H1 (cell line): ENCODE measurements at regions not wholly inside any gene's neighbourhood (a gene's known extent, or its start where the extent isn't known, plus 50 kb on each side); places are given as distances from the start of the nearest gene placed in this dataset.

Source experiments
- CTCF ChIA-PET: fragments of 300-600 bp; sonication (Branson Sonifier 250); formaldehyde crosslinking; loops from one replicate; lab custom pipeline; 2021; ENCODE audit not compliant: partially characterized antibody; lab: Charles Lee
- POLR2A ChIA-PET: fragments of 300-600 bp; sonication (Branson Sonifier 250); formaldehyde crosslinking; loops from one replicate; lab custom pipeline; 2021; ENCODE audit warnings: inconsistent platforms; ENCODE audit not compliant: partially characterized antibody; lab: Charles Lee
- DNase-seq, 2 experiments: peaks; one replicate each; pipeline versions ENCODE4 v3.0.0 to v3.0.0-alpha.2; 2010 to 2022; ENCODE audit warnings: low spot score in 2 of 2, low read depth in 1 of 2, mixed read lengths in 1 of 2
- FAIRE-seq: peaks from 2 replicates; lab custom pipeline; 2011; peaks lifted over from hg19 to GRCh38; lab: Jason Lieb, UNC
- H2AFZ ChIP-seq: 2 replicates; pipeline ENCODE4 v1.8.1; 2012; ENCODE audit warnings: low read length, inconsistent platforms
- H2AK5ac ChIP-seq: 2 replicates; pipeline ENCODE4 v1.6.1; 2013; ENCODE audit warnings: low read depth, low read length
- H2BK120ac ChIP-seq: replicated peaks from 2 replicates; pipeline ENCODE3; 2013; ENCODE audit warnings: low read depth, low read length, inconsistent platforms
- H2BK12ac ChIP-seq: 2 replicates; pipeline ENCODE4 v1.6.1; 2013; ENCODE audit warnings: low read depth, low read length
- H2BK15ac ChIP-seq: 2 replicates; pipeline ENCODE4 v1.6.1; 2013; ENCODE audit warnings: low read length
- H2BK20ac ChIP-seq: 2 replicates; pipeline ENCODE4 v1.6.1; 2013; ENCODE audit warnings: low read length
- H2BK5ac ChIP-seq: 2 replicates; pipeline ENCODE4 v1.6.1; 2013; ENCODE audit warnings: low read depth, low read length
- H3K14ac ChIP-seq: 2 replicates; pipeline ENCODE4 v1.6.1; 2013; ENCODE audit warnings: inconsistent platforms; ENCODE audit not compliant: insufficient read length
- H3K18ac ChIP-seq: 2 replicates; pipeline ENCODE4 v1.6.1; 2013; ENCODE audit warnings: low read length; ENCODE audit errors: extremely low read depth
- H3K23ac ChIP-seq: 2 replicates; pipeline ENCODE4 v1.6.1; 2013; ENCODE audit warnings: inconsistent platforms; ENCODE audit not compliant: insufficient read length
- H3K23me2 ChIP-seq: 2 replicates; pipeline ENCODE4 v1.6.1; 2013; ENCODE audit warnings: low read depth, low read length
- H3K27ac ChIP-seq: 2 replicates; pipeline ENCODE4 v1.6.1; 2011; ENCODE audit warnings: low read depth, low read length, inconsistent platforms
- H3K27me3 ChIP-seq, 4 experiments: replicated peaks in 1 of 4; 1 replicate in 1 of 4; 2 replicates in 3 of 4; pipeline versions ENCODE4 v1.6.1 to v1.8.1; 2011 to 2013; ENCODE audit warnings: low read length in 3 of 4, mild to moderate bottlenecking in 3 of 4, inconsistent platforms in 2 of 4, mixed read lengths in 2 of 4, moderate library complexity in 1 of 4; ENCODE audit not compliant: control insufficient read depth in 3 of 4, insufficient read depth in 3 of 4; ENCODE audit errors: extremely low read depth in 1 of 4
- H3K36me3 ChIP-seq, 4 experiments: 2 replicates each; pipeline versions ENCODE4 v1.6.1 to v1.8.1; 2011 to 2013; ENCODE audit warnings: mild to moderate bottlenecking in 4 of 4, low read length in 3 of 4, moderate library complexity in 2 of 4, control low read depth in 1 of 4, inconsistent platforms in 1 of 4; ENCODE audit not compliant: insufficient read depth in 4 of 4, control insufficient read depth in 2 of 4
- H3K4ac ChIP-seq: replicated peaks from 2 replicates; pipeline ENCODE3; 2013; ENCODE audit warnings: low read length, low read depth, mixed read lengths, inconsistent platforms; ENCODE audit not compliant: insufficient read length
- H3K4me1 ChIP-seq, 4 experiments: replicated peaks in 1 of 4; 1 replicate in 1 of 4; 2 replicates in 3 of 4; pipeline versions ENCODE4 v1.6.1 to v1.8.1; 2011 to 2013; ENCODE audit warnings: low read length in 3 of 4, inconsistent platforms in 2 of 4, mixed read lengths in 1 of 4; ENCODE audit not compliant: insufficient read depth in 4 of 4, control insufficient read depth in 3 of 4
- H3K4me2 ChIP-seq, 2 experiments: 2 replicates each; pipeline versions ENCODE4 v1.6.1 to v1.8.1; 2011 to 2013; ENCODE audit warnings: low read depth in 2 of 2, low read length in 2 of 2, control low read depth in 1 of 2, inconsistent platforms in 1 of 2, mild to moderate bottlenecking in 1 of 2; ENCODE audit not compliant: insufficient read depth in 1 of 2
- H3K4me3 ChIP-seq, 4 experiments: fragments of 200-600, 300-600 bp in 1 of 4; sonication (generic), shearing (Covaris generic), sonication (Bioruptor Twin) in 1 of 4; 2 replicates each; pipeline versions ENCODE4 v1.5.1 to v1.8.1; 2011 to 2016; ENCODE audit warnings: low read length in 4 of 4, low read depth in 3 of 4, control low read depth in 2 of 4, inconsistent platforms in 2 of 4, mild to moderate bottlenecking in 2 of 4, mixed read lengths in 1 of 4, moderate library complexity in 1 of 4; ENCODE audit not compliant: insufficient read depth in 2 of 4; ENCODE audit errors: extremely low read depth in 1 of 4
- H3K56ac ChIP-seq: replicated peaks from 2 replicates; pipeline ENCODE3; 2013; ENCODE audit warnings: low read depth, mild to moderate bottlenecking, mixed read lengths, low read length, inconsistent platforms; ENCODE audit not compliant: insufficient read length
- H3K79me1 ChIP-seq: 2 replicates; pipeline ENCODE4 v1.6.1; 2013; ENCODE audit warnings: low read depth, low read length, control low read depth
- H3K79me2 ChIP-seq, 2 experiments: 2 replicates each; pipeline versions ENCODE4 v1.6.1 to v1.8.1; 2012 to 2013; ENCODE audit warnings: low read length in 2 of 2, mild to moderate bottlenecking in 2 of 2, inconsistent platforms in 1 of 2; ENCODE audit not compliant: insufficient read depth in 2 of 2, control insufficient read depth in 1 of 2
- H3K9ac ChIP-seq, 4 experiments: replicated peaks in 1 of 4; 1 replicate in 1 of 4; 2 replicates in 3 of 4; pipeline versions ENCODE4 v1.6.1 to v1.8.1; 2011 to 2013; ENCODE audit warnings: low read depth in 3 of 4, low read length in 3 of 4, control low read depth in 2 of 4, mild to moderate bottlenecking in 2 of 4, moderate library complexity in 2 of 4, inconsistent platforms in 1 of 4; ENCODE audit errors: extremely low read depth in 1 of 4
- H3K9me3 ChIP-seq, 2 experiments: 2 replicates each; pipeline versions ENCODE4 v1.6.1 to v1.8.1; 2012 to 2013; ENCODE audit warnings: mild to moderate bottlenecking in 2 of 2, moderate library complexity in 2 of 2, control low read depth in 1 of 2, inconsistent platforms in 1 of 2, low read depth in 1 of 2, low read length in 1 of 2, mixed read lengths in 1 of 2; ENCODE audit not compliant: insufficient read depth in 2 of 2
- H4K20me1 ChIP-seq, 2 experiments: replicated peaks in 1 of 2; 2 replicates each; pipeline versions ENCODE3 to v1.8.1; 2011 to 2013; ENCODE audit warnings: inconsistent platforms in 2 of 2, low read length in 2 of 2, mild to moderate bottlenecking in 1 of 2; ENCODE audit not compliant: insufficient read depth in 2 of 2, control insufficient read depth in 1 of 2
- H4K5ac ChIP-seq: 2 replicates; pipeline ENCODE4 v1.6.1; 2013; ENCODE audit warnings: low read length, low read depth, mixed read lengths, inconsistent platforms; ENCODE audit not compliant: insufficient read length
- H4K8ac ChIP-seq: 2 replicates; pipeline ENCODE4 v1.8.0; 2013; ENCODE audit warnings: mild to moderate bottlenecking, moderate library complexity, low read length, inconsistent platforms; ENCODE audit not compliant: insufficient read depth; ENCODE audit errors: extremely low read depth
- H4K91ac ChIP-seq: replicated peaks from 2 replicates; pipeline ENCODE3; 2013; ENCODE audit warnings: low read length, mixed read lengths, inconsistent platforms; ENCODE audit not compliant: insufficient read length
- CEBPB ChIP-seq: IDR thresholded peaks from 2 replicates; pipeline ENCODE4 v1.6.1; 2012; ENCODE audit warnings: low read depth, low read length
- CHD2 ChIP-seq: IDR thresholded peaks from 2 replicates; pipeline ENCODE4 v1.6.1; 2012; ENCODE audit warnings: low read length, improper control_type of control experiment
- WGBS, 2 experiments: shearing (Covaris generic) in 1 of 2; methylation state at CpG; one replicate each; pipeline versions ENCODE4 v1.1.6 to v1.1.7; 2013 to 2015; ENCODE audit warnings: low lambda C conversion rate in 2 of 2, mixed read lengths in 2 of 2, inconsistent platforms in 1 of 2, low coverage in 1 of 2, missing lambda C conversion rate in 1 of 2; ENCODE audit not compliant: insufficient replicate concordance in 2 of 2, insufficient coverage in 1 of 2, insufficient read length in 1 of 2; ENCODE audit errors: extremely low coverage in 1 of 2, missing lambda C conversion rate in 1 of 2; 5-methylcytosine and 5-hydroxymethylcytosine counted together

GRCh38 chr10:63700631-63701156, 179.5 kb downstream of the REEP3 start:
- CTCF ChIA-PET = interaction anchor here (0.8 to 1.3 kb wide), 5 partner anchors 20 to 72 kb away, joined by 3 to 6 read pairs (median 3); no protein-coding TSS in a partner anchor
- no peak overlapping the region for H4K8ac ChIP-seq

More at GRCh38 chr10:63700631-63701156, 179.5 kb downstream of the REEP3 start:
- Histone ChIP-seq H2AK5ac (no peak overlapping the region), H3K79me1 (no peaks in the 10 kb centered on the region), H3K9me3 (no peaks in the 10 kb centered on the region), H2BK120ac (no peak overlapping the region), H3K79me2 (no peaks in the 10 kb centered on the region), H2BK20ac (no peak overlapping the region), H4K5ac (no peak overlapping the region), H3K4me2 (no peak overlapping the region), H2AFZ (0 out of 2 replicates have a peak overlapping the region, but pooled peaks have one; percentile 37), H3K9ac (no peak overlapping the region), H4K91ac (no peak overlapping the region), H3K56ac (no peak overlapping the region), H4K20me1 (no peaks in the 10 kb centered on the region), H3K36me3 (no peaks in the 10 kb centered on the region), H3K23ac (no peak overlapping the region), H2BK12ac (no peak overlapping the region), H3K27ac (no peak overlapping the region), H3K4me1 (no peaks in the 10 kb centered on the region), H3K18ac (no peak overlapping the region), H3K23me2 (no peaks in the 10 kb centered on the region), H3K27me3 (no peaks in the 10 kb centered on the region), H2BK15ac (no peak overlapping the region), H3K4ac (no peak overlapping the region), H3K14ac (no peak overlapping the region), H3K4me3 (no peak overlapping the region), H2BK5ac (no peak overlapping the region)
- WGBS, 2 experiments = 70% methylated on average over 1 of the region's 1 CpG; no CpG with 5 or more reads in 1 of the 2 experiments
- no peak for FAIRE-seq
- TF ChIP-seq CEBPB (0 out of 2 replicates have a peak, but pooled peaks have one; percentile 17), CHD2 (no peak)
- DNase-seq = no peak
- POLR2A ChIA-PET = interaction anchor here (0.9 to 1.6 kb wide), 3 partner anchors 12 to 70 kb away, joined by 3 to 4 read pairs (median 4); no protein-coding TSS in a partner anchor
